GM19455 (cell line): ENCODE measurements at regions not wholly inside any gene's neighbourhood (a gene's known extent, or its start where the extent isn't known, plus 50 kb on each side); places are given as distances from the start of the nearest gene placed in this dataset.

Experiments
- ATAC-seq: cut with Tn5 transposase; IDR thresholded peaks from one replicate; pipeline ENCODE4 v1.9.1; 2021; ENCODE audit not compliant: unreplicated experiment

DNA sequence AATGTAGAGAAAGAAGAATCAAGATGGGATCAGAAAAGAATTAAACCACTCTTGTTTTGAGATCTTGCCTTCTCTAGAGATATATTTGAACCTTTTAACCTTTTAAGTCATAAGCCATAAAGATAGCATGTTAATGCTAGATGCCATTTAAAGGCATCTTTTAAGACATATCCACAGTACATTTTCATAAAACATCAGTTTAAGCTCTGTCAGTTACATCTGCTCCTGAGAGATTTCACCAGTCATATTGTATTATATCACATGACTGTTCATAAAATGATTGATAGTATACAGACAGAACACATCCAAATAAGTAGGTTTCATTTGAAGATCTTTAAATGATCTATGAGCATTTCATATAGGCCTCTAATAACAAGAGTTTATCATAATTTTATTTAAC lies 1238.5 kb downstream of the SLC16A7 start:
- ATAC-seq, result no peak

DNA sequence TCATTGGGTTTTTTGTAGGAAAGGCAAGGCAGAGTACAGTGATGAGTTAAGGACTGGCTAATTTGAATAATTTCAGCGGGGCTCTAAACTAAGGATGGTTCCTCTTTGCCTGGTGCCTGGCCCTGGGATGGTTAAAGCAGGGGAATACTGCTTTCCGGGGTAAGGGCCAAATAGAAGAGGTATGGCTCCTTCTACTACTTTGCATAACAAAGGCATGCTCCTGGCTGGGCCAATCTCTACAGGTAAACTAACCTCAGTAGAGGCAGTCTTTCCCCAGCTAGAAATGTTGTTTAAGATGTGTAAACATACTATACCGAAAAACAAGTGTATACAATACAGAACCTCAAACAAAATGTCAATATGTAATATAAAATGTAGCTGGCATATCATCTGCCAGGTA lies 1239.0 kb downstream of the SLC16A7 start:
- no peak for ATAC-seq

DNA sequence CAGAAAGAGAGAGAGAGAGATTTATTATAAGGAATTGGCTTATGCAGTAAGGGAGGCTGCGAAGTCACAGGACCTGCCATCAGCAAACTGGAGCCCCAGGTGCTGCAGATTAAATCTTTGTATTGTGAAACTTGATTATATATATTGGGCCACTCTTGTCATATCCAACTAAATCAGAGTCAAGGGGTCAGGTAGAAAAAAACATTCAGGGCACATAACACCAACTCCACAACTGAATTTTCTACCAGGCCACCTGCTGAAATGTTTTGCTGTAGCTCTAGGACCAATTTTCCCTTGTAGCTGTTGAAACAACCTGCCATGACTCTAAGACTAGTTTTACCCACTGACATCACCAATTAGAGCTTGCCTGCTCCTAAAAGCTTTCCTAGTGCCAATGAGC lies 1240.8 kb downstream of the SLC16A7 start:
- ATAC-seq, result no peak

DNA sequence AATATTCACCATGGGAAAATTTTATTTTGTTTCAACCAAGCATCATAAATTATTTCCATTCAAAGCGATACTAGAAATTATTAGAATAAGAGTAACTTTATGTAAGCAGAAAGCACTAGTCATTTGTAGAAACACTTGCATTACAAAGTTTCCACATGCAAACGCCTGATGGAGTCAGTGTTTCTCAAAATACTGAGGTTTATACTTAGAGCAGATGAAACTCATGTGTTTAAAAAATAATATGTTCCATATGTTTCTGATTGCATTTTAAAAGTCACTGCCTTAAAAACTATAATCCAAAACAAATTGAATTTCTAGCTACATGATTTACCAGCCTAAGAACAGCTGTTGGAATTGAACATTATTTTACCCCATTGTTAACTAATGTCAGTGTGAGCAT lies 1246.4 kb downstream of the SLC16A7 start:
- ATAC-seq, result no peak

DNA sequence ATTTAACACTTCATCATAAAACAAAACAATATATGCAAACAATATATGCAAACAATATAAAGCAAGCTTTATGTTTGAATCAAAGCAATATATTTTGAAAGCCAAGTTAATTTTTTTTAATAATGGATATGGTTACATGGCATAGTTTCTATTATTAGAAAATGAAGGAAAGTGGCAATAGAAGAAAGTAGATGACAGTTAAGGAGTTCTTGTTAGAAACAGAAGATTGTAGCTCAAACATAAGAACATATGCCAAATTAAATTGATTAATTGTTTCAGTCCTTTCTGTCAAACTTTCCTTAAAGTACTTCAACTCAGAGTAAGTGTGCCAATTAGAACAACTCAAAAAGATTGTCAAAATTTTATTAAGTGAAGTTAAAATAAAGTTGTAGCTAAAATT lies 1248.3 kb downstream of the SLC16A7 start:
- no peak for ATAC-seq

DNA sequence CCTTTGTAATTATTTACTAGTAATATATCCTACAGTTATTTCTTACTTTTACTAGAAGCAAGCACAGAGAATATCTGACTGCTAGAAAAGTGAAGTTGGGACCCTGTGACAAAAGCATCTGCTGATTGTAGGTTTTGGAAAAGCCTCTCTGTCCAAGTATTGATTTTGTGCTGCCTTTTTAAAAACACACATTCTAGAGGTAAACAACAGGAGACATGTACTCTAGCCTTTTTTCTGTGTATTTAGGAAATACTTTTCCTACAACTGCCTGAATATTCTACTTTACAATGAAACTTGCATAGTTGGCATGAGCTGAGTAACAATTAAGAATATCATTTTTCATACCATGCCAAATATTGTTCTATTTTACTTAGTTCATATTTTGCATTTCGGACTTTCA lies 1249.0 kb downstream of the SLC16A7 start:
- no peak for ATAC-seq

DNA sequence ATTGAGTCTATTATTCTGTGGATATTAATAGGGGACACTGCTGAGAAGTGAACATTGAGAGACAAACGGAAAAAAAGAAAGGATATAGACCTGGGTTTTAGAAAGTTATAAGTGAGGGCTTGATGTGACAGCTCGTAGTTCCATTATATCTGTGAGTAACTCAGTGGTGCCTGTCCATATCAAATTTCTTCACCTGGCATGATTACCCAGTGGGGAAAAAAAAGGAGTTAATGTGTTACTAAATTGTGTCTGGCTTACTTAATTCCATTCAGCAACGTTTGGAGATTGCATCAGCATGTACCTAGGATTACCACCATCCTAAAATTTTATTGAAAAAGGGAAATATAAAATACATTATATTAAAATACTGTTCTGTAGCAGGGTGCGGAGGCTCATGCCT lies 1249.9 kb downstream of the SLC16A7 start:
- no peak for ATAC-seq

DNA sequence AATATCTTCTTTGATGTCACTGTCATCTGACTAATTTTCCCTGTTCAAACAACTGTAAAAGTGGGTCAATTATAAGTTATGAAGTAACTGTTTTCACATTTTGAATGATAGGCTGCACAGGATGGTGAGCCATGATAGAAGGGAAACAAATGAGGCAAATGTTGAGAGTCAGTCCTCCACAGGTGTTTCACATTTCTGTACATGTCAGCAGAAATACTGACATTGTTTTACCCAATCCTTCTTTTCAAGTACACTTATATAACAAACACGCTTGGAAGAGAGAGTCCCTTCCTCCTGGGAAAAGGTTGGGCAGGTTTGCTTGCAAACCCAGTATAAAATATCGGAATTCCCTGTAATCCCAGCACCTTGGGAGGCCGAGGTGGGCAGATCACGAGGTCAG lies 1251.5 kb downstream of the SLC16A7 start:
- ATAC-seq, result no peak

DNA sequence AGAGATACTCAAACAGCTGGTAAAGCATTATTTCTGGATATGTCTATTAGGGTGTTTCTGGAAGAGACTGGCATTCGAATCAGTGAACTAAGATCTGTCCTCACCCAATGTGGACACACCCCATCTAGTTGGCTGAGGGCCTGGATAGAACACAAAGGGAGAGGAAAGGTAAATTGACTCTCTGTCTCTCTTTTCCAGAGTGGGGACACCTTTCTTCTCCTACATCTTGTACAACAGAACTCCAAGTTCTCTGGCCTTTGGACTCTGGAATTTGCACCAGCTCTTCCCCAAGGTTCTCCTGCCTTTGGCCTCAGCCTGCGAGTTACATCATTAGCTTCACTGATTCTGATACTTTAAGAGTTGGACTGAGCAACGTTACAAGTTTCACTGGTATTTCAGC lies 1253.9 kb downstream of the SLC16A7 start:
- ATAC-seq, result no peak

DNA sequence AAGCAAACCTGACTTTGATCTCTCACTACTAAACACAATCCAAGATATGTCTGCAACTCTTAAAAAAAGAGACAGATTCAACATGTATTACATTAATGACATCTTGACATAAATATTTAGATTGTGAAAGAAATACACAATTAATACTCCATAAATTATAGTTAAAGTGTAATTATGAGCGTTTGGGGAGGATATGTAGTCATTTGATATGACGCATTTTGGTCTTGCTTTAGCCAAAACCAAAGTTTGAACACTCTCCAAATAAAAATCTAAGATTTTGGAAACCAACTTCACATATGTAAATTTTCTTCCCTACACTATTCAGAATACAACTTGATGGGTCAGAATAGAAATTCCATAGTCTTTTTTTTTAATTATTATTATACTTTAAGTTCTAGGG lies 1257.6 kb downstream of the SLC16A7 start:
- ATAC-seq, result no peak

DNA sequence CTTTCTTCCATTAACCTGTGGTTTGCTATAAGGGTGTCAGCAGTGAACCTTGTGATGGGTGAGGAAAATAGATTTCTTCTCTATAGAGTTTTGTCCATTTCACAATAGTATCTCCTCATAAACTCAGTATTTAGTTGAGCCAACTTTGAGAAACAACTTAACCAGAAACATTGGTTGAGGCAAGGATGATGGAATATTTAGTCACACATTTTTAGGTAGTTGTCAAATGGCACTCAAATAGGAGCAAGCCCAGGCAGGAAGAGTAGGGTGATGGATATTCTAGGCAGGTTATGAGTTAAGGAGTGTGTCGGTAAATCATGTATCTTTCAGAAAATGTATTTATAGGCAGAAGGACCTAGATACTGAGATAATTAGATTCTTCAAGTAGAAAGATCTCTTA lies 1267.6 kb downstream of the SLC16A7 start:
- ATAC-seq, result no peak

DNA sequence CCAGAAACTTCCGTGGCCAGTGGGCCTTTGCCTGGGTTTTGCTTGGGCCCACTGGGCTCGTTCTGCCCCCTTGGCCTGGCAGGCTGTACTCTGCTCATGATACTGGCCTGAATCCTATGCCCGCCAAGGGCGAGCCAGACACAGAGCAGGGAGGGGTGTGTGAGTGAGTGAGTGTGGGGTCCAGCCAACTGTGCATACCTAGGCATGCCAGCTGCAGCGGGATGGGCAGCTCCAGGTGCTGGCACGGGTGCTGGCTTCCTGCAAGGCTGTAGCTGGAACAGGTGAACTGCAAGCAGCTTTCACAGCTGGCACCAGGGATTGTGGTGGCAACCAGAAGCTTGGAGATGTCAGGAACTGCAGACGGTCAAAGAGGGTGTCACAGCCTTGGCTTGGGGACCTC lies 1276.4 kb downstream of the SLC16A7 start:
- ATAC-seq, result no peak

DNA sequence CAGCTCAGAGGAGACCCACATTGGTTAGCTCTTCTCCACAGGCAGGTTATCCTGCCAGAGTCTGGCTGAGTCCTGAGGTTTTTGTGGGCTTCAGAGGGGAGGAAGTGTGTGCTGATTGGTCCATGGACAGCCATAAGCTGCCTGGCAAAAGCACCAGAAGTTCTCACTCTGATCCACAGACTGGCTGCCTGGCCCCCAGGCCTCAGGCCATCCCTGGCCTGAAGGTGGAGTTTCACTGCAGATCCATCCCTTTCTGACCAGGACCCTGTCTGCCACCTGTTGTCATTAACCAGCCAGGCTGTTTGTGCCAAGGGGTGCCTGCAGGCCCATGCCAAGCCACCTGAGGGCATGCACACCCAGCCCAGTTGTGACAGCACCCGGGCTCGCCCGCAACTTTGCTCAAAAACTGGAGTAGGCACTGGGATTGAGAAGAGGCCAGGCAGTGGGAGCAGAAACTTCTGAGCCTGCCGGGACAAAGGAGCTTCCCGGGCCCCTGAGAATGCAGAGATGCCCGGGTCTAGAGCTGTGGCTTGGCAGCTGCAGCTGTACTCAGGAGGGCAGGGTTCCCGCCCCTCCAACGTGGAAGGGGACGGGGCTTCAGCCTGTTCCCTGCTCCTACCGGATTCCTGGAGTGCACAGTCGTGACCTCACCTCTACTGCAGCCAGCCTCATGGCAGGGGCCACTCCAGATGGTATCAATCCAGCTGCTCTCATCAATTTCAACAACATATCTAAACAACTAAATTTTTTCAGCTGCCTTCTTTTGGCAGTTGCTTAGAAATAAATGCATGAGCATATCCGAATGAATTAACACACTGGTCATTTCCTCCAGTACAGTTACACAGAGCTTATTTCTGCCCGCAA lies 1277.3 kb downstream of the SLC16A7 start:
- ATAC-seq, result no peak

DNA sequence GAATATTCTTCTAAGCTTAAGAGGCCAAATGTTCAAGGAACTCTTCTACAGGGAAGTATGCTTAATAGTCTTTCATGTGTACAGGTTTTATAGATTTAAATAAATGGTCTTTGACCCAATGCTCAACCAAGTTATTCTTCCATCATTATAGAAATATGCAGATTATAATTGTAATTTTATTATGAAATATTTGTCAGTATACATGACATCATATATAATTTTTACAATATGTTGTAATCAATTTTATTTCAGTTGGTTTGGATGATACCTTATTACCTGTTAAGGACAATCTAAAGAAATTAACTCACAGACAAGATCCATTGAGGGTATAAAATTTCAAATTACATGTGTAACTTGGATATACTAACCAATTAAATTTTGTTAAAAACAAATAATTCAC lies 1278.3 kb downstream of the SLC16A7 start:
- no peak for ATAC-seq

DNA sequence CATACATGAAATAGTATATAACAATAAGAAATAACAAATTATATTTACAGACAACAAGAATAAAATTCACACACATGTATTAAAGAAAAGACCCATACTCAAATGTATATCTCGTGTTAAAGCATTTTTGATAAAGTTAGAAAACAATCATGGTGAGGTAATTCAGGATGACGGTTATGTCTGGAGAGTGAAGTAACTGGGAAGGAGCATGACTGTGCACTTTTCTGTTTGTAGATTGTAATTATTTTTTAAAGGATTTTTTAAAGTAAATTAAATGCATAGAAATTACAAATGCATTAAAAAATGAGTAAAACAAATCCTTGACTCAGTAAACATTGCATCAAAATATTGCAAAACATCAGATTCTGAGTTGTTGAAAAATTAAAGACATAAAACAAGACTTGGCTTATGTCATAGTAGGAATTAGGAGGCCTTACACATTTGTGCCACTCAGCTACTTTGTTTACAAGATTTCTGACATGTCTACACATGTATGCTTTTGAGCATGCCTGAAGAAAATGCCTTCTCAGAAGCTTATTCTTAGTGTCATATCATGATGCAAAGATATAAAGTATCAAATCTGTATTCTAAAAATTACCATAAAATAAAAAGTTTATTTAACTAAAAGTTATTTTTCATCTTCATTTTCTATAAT lies 1325.1 kb downstream of the SLC16A7 start:
- ATAC-seq, result no peak

DNA sequence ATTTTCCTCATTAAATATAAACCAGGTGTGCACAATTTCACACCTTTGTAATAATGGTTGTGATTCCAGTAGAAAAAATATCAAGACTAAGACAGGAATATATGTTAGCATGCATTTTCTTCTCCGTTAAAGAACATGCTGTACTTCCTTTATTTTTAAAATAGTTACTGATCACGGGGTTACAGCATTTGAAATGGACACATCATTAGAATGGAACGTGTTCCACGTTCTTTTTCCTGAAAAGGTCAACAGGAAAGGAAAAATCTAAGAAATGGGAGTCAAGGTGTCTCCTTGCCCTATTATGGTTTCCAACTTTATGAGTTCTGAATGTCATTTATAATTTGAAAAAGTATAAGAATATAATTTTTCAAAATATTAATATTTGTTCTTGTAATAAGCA lies 1325.7 kb downstream of the SLC16A7 start:
- no peak for ATAC-seq

DNA sequence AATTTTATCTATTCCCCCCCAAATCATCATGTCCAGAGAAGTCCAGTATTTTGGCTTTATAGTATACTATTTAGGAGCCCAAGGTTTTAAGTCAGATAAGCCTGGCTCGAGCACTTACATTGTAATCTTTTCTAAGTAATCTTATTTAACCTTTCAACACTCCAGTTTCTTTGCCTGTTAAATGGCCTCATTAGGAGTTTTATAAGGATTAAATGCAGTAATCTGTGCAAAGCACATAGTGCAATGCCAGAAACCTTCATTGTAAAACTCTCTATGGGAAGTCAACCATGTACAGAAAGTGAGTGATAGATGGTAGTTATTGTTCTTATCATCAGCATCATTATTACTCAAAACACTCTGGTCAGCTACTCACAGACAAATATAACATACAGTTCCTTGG lies 1330.4 kb downstream of the SLC16A7 start:
- ATAC-seq, result no peak

DNA sequence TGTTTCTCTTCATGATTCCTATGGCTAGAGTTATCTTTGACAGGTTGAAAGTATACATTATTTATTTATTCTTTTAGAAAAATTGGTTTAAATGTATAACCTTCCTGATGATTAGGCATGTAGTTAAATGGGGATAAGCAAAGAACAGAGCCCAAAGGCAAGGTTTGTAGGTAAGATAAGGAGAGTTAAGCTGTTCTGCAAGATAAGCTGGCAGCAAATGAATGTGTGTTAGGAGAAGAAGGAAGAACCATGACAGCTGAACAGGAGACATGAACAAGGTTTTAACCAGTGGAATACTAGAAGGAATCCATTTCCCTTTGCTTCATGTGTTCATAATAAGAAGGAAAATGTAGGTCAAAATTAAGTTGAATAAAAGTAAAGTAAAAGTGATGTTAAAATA lies 1330.1 kb upstream of the USP15 start:
- ATAC-seq, result no peak

DNA sequence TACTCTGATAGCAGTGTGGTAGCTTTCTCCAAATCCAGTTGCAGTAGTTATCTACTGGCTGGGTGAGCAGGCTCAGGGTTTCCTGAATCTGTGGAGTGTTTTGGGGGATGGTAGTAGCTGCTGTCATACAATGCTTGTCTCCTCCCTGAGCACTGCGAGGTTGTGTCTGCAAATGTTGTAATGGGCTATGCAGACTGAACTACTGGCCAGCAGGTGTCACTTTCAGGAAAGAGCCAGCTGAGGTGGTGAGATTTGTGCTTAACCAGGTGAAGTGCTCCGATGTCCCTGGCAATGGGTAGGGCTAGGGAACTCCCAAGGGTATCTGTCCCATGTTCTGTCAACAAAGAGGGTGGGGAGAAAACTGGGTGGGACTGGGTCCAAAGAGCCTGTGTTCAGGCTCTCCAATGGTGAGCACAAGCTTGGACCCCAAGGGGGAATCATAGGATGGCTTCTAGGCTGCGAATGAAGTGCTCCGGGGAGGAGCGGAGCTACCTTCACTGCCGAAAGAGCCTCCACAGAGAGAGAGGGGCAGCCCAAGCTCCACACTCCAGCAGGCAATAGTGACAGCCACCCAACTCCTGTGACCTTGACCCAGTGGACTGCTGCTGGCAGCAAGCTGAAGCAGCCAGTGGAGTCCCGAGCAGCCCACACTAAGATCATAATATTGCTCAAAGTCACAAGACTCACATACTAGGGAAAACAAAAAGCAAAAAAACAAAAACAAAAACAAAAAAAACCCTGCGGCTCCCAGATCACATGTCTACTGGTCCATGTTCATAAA lies 1324.0 kb upstream of the USP15 start:
- no peak for ATAC-seq

DNA sequence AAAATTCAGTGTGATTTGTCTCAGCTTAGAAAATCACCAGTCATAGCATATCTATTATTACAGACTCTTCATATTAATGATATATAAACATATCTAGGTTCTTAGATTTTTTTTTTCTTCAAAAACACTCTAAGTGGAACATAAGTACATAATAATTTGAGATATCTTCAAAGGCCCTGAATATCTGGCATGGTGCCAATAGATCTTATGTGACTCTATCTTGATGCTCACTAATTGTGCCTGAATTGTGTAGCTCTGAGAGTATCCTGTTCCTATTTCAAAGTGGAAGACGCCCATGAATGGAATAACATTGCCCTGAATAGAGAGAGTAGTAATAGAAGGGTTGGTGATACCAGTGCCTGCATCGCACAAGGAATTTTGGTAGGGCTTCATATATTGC lies 1312.7 kb upstream of the USP15 start:
- no peak for ATAC-seq

DNA sequence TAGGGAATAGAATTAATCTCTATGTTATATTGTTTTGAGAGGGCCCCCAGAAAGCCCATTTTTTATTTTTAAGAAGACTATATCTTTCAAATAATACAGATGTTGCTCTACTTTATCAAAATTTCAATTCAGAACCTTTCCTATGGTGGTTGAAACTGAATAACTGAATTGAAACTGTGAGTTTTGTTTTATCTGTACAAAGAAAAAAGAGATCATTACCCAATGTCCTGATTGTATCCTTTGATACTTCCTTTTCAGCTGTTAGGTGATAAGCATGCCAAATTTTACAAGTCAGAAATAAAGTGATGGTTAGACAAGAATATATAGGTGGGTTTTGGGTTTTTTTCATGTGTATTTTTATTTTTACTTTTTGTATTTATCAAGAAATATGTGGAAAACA lies 1293.1 kb upstream of the USP15 start:
- ATAC-seq, result no peak

DNA sequence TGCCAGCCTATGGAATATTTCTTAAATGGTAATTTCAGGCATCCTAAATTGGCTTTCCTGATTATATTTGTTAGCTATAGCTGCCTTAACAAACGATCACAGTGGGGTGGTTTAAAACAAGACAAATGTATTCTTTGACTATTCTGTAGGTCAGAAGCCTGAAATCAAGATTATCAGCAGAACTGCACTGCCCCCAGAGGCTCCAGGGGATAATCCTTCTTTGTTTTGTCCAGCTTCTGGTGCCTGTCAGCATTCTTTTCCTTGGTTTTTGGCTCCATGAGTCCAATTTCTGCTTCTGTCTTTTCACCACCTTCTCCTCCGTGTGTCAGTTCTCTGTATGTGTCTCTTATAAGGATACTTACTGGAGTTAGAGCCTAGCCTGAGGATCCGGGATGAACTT lies 1282.2 kb upstream of the USP15 start:
- ATAC-seq, result no peak
